NB4 (cell line): ENCODE measurements at regions not wholly inside any gene's neighbourhood (a gene's known extent, or its start where the extent isn't known, plus 50 kb on each side); places are given as distances from the start of the nearest gene placed in this dataset.

ENCODE experiments used
- MYC ChIP-seq: IDR thresholded peaks from 2 replicates; pipeline ENCODE4 v1.6.1; 2011; ENCODE audit warnings: low read depth, low read length
- POLR2A ChIP-seq: IDR thresholded peaks from 2 replicates; pipeline ENCODE4 v1.6.1; 2011; ENCODE audit warnings: mild to moderate bottlenecking; ENCODE audit not compliant: insufficient read length; ENCODE audit errors: extremely low read depth
- TF ChIP-seq, protein P1 (sequence below): IDR thresholded peaks from one replicate; pipeline ENCODE4 v1.5.1; 2012; ENCODE audit warnings: low read depth, low read length
- TF ChIP-seq, protein P2 (sequence below): IDR thresholded peaks from 2 replicates; pipeline ENCODE4 v1.6.1; 2011; ENCODE audit warnings: low read depth, low read length

DNA sequence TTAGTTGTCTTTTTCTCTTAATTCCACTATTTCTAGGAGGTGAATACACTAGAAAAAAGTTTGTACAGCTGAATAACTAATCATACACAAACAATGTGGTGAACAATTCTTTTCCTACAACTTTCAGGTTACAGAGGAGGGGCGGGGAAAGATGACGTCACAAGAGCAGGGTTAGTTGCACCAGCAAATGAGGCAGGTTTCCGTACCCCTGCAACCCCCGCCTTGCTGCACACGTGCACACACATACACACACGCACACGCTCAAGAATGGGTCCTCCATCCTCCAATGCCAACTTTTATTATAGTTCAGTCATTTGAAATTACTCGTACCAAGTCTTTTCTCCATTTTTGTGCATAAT lies 122.8 kb downstream of the ARL4C start:
- TF ChIP-seq, protein P1, sequence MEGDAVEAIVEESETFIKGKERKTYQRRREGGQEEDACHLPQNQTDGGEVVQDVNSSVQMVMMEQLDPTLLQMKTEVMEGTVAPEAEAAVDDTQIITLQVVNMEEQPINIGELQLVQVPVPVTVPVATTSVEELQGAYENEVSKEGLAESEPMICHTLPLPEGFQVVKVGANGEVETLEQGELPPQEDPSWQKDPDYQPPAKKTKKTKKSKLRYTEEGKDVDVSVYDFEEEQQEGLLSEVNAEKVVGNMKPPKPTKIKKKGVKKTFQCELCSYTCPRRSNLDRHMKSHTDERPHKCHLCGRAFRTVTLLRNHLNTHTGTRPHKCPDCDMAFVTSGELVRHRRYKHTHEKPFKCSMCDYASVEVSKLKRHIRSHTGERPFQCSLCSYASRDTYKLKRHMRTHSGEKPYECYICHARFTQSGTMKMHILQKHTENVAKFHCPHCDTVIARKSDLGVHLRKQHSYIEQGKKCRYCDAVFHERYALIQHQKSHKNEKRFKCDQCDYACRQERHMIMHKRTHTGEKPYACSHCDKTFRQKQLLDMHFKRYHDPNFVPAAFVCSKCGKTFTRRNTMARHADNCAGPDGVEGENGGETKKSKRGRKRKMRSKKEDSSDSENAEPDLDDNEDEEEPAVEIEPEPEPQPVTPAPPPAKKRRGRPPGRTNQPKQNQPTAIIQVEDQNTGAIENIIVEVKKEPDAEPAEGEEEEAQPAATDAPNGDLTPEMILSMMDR: no peak
- TF ChIP-seq POLR2A: no peak
- TF ChIP-seq, protein P2, sequence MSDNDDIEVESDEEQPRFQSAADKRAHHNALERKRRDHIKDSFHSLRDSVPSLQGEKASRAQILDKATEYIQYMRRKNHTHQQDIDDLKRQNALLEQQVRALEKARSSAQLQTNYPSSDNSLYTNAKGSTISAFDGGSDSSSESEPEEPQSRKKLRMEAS: no peak
- no peak for TF ChIP-seq MYC
